HG03280 (cell line): ENCODE measurements at regions not wholly inside any gene's neighbourhood (a gene's known extent, or its start where the extent isn't known, plus 50 kb on each side); places are given as distances from the start of the nearest gene placed in this dataset.

Source experiments
- ATAC-seq: cut with Tn5 transposase; IDR thresholded peaks from one replicate; pipeline ENCODE4 v1.9.1; 2021; ENCODE audit warnings: mild to moderate bottlenecking, moderate library complexity; ENCODE audit not compliant: unreplicated experiment

- no peak for ATAC-seq
These were observed 73.9 kb upstream of the CAPRIN2 start for GRCh38 chr12:30828686-30829085.

- no peak for ATAC-seq
These were observed 72.6 kb upstream of the CAPRIN2 start for GRCh38 chr12:30827101-30828066.

GRCh38 chr12:30826276-30826675 lies 71.5 kb upstream of the CAPRIN2 start:
- ATAC-seq, result no peak

GRCh38 chr12:30825341-30825740 lies 70.6 kb upstream of the CAPRIN2 start:
- no peak for ATAC-seq

- ATAC-seq, result no peak
These were observed 69.6 kb upstream of the CAPRIN2 start for GRCh38 chr12:30824311-30824710.

GRCh38 chr12:30823764-30824163 lies 69.0 kb upstream of the CAPRIN2 start:
- no peak for ATAC-seq

GRCh38 chr12:30823156-30823699 lies 68.5 kb upstream of the CAPRIN2 start:
- ATAC-seq, result no peak

GRCh38 chr12:30822385-30823155 lies 67.8 kb upstream of the CAPRIN2 start:
- ATAC-seq, result no peak

GRCh38 chr12:30820406-30820946 lies 65.7 kb upstream of the CAPRIN2 start:
- no peak for ATAC-seq

GRCh38 chr12:30818562-30818961 lies 63.8 kb upstream of the CAPRIN2 start:
- no peak for ATAC-seq

GRCh38 chr12:30816742-30817465 lies 62.2 kb upstream of the CAPRIN2 start:
- no peak for ATAC-seq

- no peak for ATAC-seq
These were observed 59.5 kb upstream of the CAPRIN2 start for GRCh38 chr12:30814295-30814655.

GRCh38 chr12:30813525-30814294 lies 59.0 kb upstream of the CAPRIN2 start:
- no peak for ATAC-seq

GRCh38 chr12:30811966-30812365 lies 57.2 kb upstream of the CAPRIN2 start:
- no peak for ATAC-seq

GRCh38 chr12:30810918-30811317 lies 56.2 kb upstream of the CAPRIN2 start:
- no peak for ATAC-seq

GRCh38 chr12:30807695-30808034 lies 52.9 kb upstream of the CAPRIN2 start:
- ATAC-seq, result no peak

GRCh38 chr12:30806989-30807694 lies 52.4 kb upstream of the CAPRIN2 start:
- ATAC-seq, result peak; percentile 59

- ATAC-seq, result no peak
These were observed 51.2 kb upstream of the CAPRIN2 start for GRCh38 chr12:30805959-30806358.
